ENCODE measurements at regions not wholly inside any gene's neighbourhood (a gene's known extent, or its start where the extent isn't known, plus 50 kb on each side); places are given as distances from the start of the nearest gene placed in this dataset.
A peak's percentile ranks its signal among the peaks of the same experiment; 100 is the strongest.

DNA sequence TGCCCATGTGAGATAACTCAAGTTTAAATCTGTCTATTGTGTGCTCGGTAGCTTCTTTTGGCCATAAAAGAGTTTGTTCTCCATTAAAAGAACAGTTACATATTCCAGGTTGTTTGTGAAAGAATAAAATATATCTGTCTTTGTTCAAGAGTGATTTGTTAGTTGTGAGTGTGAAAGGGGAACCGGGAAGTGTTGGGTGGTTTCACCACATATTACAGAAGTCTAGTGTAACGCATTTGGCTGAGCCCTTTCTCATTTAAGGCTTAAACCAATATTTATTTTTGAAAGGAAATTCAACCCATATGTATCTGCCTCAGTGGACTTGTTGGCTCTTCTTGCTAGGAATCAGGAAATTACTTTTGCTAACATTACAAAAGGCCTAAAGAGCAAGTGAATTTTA lies 54.1 kb upstream of the DMRTA1 start:
- no peaks in the 10 kb centered on the region for H3K27me3 ChIP-seq (ENCODE audit: insufficient read depth, low read length)
- H2AFZ ChIP-seq (ENCODE audit: low read length, unreplicated experiment) = no peak overlapping the region
- H3K4me1 ChIP-seq (ENCODE audit: control insufficient read depth, insufficient read depth, low read length, unreplicated experiment) = peaks cover 13% of the 10 kb centered on the region
- H3K79me2 ChIP-seq (ENCODE audit: control insufficient read depth, insufficient read depth, low read length, unreplicated experiment) = no peaks in the 10 kb centered on the region
- H3K27ac ChIP-seq (ENCODE audit: low read depth, low read length) = no peak overlapping the region
- no peak overlapping the region for H3K4me3 ChIP-seq (ENCODE audit: low read depth, low read length)
- no peaks in the 10 kb centered on the region for H3K36me3 ChIP-seq (ENCODE audit: insufficient read depth, low read length)

DNA sequence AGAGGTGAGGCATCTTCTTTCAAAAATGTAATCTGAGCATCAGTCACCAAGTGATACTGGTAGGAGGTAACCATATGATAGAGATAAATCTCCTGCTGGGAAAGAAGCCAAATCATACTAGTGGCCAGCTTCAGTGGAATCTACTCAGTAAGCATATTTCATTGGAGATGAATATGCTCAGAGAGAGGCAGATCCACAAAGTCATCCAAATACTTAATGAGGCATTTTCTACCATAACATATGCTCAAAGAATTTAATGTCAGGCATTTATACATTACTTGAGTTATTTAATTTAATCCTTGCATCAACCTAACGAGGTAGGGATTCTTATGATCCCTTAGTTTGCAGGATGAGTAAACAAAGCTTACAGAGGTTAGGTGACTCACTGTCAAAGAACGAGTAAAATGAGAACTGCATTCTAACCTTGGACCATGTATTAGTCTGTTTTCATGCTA lies 50.9 kb upstream of the DMRTA1 start:
- Histone ChIP-seq H3K36me3 (ENCODE audit: insufficient read depth, low read length) (no peaks in the 10 kb centered on the region), H3K79me2 (ENCODE audit: control insufficient read depth, insufficient read depth, low read length, unreplicated experiment) (no peaks in the 10 kb centered on the region), H3K27me3 (ENCODE audit: insufficient read depth, low read length) (no peaks in the 10 kb centered on the region), H3K27ac (ENCODE audit: low read depth, low read length) (peak overlapping the region; percentile 75), H3K4me3 (ENCODE audit: low read depth, low read length) (no peak overlapping the region), H3K4me1 (ENCODE audit: control insufficient read depth, insufficient read depth, low read length, unreplicated experiment) (peaks cover 13% of the 10 kb centered on the region), H2AFZ (ENCODE audit: low read length, unreplicated experiment) (no peak overlapping the region)

Measured in ACC112 (cell line).